Ectodermal cell (in vitro differentiated cells): ENCODE measurements at regions not wholly inside any gene's neighbourhood (a gene's known extent, or its start where the extent isn't known, plus 50 kb on each side); places are given as distances from the start of the nearest gene placed in this dataset.

Experiments
- H3K27ac ChIP-seq: 2 replicates; pipeline ENCODE4 v1.7.0; 2013; ENCODE audit warnings: mild to moderate bottlenecking, low read depth, low read length; ENCODE audit not compliant: insufficient read depth, poor library complexity, severe bottlenecking
- H3K27me3 ChIP-seq: 2 replicates; pipeline ENCODE4 v1.7.0; 2013; ENCODE audit warnings: mild to moderate bottlenecking, low read length; ENCODE audit not compliant: insufficient read depth, control insufficient read depth, poor library complexity, severe bottlenecking
- H3K36me3 ChIP-seq: one replicate; pipeline ENCODE4 v1.7.0; 2013; ENCODE audit warnings: low read length; ENCODE audit not compliant: control insufficient read depth, insufficient read depth
- H3K4me1 ChIP-seq: one replicate; pipeline ENCODE4 v1.7.0; 2013; ENCODE audit warnings: low read length; ENCODE audit not compliant: control insufficient read depth, insufficient read depth
- H3K4me3 ChIP-seq: 2 replicates; pipeline ENCODE4 v1.7.0; 2013; ENCODE audit warnings: low read depth, low read length, control low read depth; ENCODE audit not compliant: insufficient read depth
- H3K9me3 ChIP-seq: 2 replicates; pipeline ENCODE4 v1.7.0; 2013; ENCODE audit warnings: mild to moderate bottlenecking, low read length, moderate library complexity; ENCODE audit not compliant: control insufficient read depth
- WGBS, 2 experiments: methylation state at CpG; one replicate each; pipeline ENCODE4 v1.1.7; 2013; ENCODE audit warnings: missing lambda C conversion rate in 2 of 2; 5-methylcytosine and 5-hydroxymethylcytosine counted together

- 93 to 94% methylated on average over 3 of the region's 3 CpGs for WGBS, 2 experiments
- Histone ChIP-seq H3K36me3 (no peaks in the 10 kb centered on the region), H3K9me3 (no peaks in the 10 kb centered on the region), H3K27me3 (no peaks in the 10 kb centered on the region), H3K4me3 (no peak overlapping the region), H3K27ac (no peak overlapping the region), H3K4me1 (no peaks in the 10 kb centered on the region)
Measured at GRCh38 chr1:193310564-193310963, 124.2 kb upstream of the B3GALT2 start.

- no peaks in the 10 kb centered on the region for H3K9me3 ChIP-seq
- 89 to 94% methylated on average over 1 of the region's 1 CpG for WGBS, 2 experiments
- no peaks in the 10 kb centered on the region for H3K27me3 ChIP-seq
- no peak overlapping the region for H3K27ac ChIP-seq
- H3K4me3 ChIP-seq, result no peak overlapping the region
- no peaks in the 10 kb centered on the region for H3K36me3 ChIP-seq
- no peaks in the 10 kb centered on the region for H3K4me1 ChIP-seq
Measured at GRCh38 chr1:193309936-193310475, 123.6 kb upstream of the B3GALT2 start.

- WGBS, 2 experiments, result 86 to 87% methylated on average over 1 of the region's 1 CpG
- no peaks in the 10 kb centered on the region for H3K9me3 ChIP-seq
- no peaks in the 10 kb centered on the region for H3K4me1 ChIP-seq
- H3K27me3 ChIP-seq, result no peaks in the 10 kb centered on the region
- H3K27ac ChIP-seq, result no peak overlapping the region
- no peaks in the 10 kb centered on the region for H3K36me3 ChIP-seq
- no peak overlapping the region for H3K4me3 ChIP-seq
Measured at GRCh38 chr1:193308438-193308837, 122.0 kb upstream of the B3GALT2 start.

GRCh38 chr1:193306430-193306829 is 120.0 kb upstream of the B3GALT2 start:
- H3K4me3 ChIP-seq, result no peak overlapping the region
- H3K27me3 ChIP-seq, result no peaks in the 10 kb centered on the region
- H3K9me3 ChIP-seq, result no peaks in the 10 kb centered on the region
- H3K27ac ChIP-seq, result no peak overlapping the region
- 90 to 97% methylated on average over 2 of the region's 2 CpGs for WGBS, 2 experiments
- H3K4me1 ChIP-seq, result no peaks in the 10 kb centered on the region
- H3K36me3 ChIP-seq, result no peaks in the 10 kb centered on the region
